ENCODE measurements at regions not wholly inside any gene's neighbourhood (a gene's known extent, or its start where the extent isn't known, plus 50 kb on each side); places are given as distances from the start of the nearest gene placed in this dataset.

DNA sequence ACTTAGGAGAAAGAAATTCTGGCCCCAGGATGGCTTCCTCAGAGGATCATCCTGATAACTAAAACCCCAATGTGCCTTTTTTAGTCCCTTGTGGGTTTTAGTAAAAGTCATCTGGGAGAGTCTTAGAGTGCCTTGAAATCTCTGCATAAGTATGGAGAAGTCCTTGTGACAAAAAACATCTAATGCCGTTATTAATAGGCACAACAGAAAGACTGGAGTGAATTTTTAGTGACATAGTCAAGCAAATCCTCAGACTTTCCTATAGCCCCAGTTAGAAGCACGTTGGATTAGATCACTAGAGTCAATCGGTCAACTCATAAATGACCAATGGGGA, 108.2 kb upstream of the MPDZ start:
- no peak overlapping the region for H2AFZ ChIP-seq (ENCODE audit: control insufficient read depth, low read length)
- H3K27ac ChIP-seq (ENCODE audit: control insufficient read depth, insufficient read depth, low read length), result no peak overlapping the region
- no peaks in the 10 kb centered on the region for H4K20me1 ChIP-seq (ENCODE audit: control insufficient read depth, extremely low read depth, insufficient read depth, low read length)
- H3K4me3 ChIP-seq (ENCODE audit: control insufficient read depth in 2 of 3, extremely low read depth in 1 of 3, insufficient read depth in 2 of 3, low read depth in 1 of 3, low read length in 3 of 3), result no peak overlapping the region
- no peak overlapping the region for H3K4me2 ChIP-seq (ENCODE audit: control insufficient read depth, extremely low read depth, insufficient read depth, low read depth, low read length)
- DNase-seq (ENCODE audit: low read depth, low spot score), result no peak
- H3K9me1 ChIP-seq (ENCODE audit: control insufficient read depth, extremely low read depth, insufficient read depth, low read length), result no peaks in the 10 kb centered on the region
- no peaks in the 10 kb centered on the region for H3K79me2 ChIP-seq (ENCODE audit: control insufficient read depth, insufficient read depth, low read length)
- no peaks in the 10 kb centered on the region for H3K36me3 ChIP-seq (ENCODE audit: control insufficient read depth in 2 of 2, extremely low read depth in 1 of 2, insufficient read depth in 2 of 2, low read length in 2 of 2)
- no peak overlapping the region for H3K9ac ChIP-seq (ENCODE audit: control insufficient read depth, extremely low read depth, insufficient read depth, low read length)
- FAIRE-seq, result no peak
- no peaks in the 10 kb centered on the region for H3K27me3 ChIP-seq (ENCODE audit: control insufficient read depth, extremely low read depth, insufficient read depth, low read length)
- TF ChIP-seq, protein P1, sequence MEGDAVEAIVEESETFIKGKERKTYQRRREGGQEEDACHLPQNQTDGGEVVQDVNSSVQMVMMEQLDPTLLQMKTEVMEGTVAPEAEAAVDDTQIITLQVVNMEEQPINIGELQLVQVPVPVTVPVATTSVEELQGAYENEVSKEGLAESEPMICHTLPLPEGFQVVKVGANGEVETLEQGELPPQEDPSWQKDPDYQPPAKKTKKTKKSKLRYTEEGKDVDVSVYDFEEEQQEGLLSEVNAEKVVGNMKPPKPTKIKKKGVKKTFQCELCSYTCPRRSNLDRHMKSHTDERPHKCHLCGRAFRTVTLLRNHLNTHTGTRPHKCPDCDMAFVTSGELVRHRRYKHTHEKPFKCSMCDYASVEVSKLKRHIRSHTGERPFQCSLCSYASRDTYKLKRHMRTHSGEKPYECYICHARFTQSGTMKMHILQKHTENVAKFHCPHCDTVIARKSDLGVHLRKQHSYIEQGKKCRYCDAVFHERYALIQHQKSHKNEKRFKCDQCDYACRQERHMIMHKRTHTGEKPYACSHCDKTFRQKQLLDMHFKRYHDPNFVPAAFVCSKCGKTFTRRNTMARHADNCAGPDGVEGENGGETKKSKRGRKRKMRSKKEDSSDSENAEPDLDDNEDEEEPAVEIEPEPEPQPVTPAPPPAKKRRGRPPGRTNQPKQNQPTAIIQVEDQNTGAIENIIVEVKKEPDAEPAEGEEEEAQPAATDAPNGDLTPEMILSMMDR (optimal IDR thresholded peaks at IDR 0.05 in 1 of 3, IDR thresholded peaks at IDR 0.05 in 1 of 3, conservative IDR thresholded peaks at IDR 0.05 in 1 of 3; ENCODE audit: extremely low read depth in 1 of 3, insufficient read depth in 2 of 3, low read length in 3 of 3), result no peak
- no peak for TF ChIP-seq EZH2 (IDR thresholded peaks at IDR 0.05; ENCODE audit: low read length)
- H3K4me1 ChIP-seq (ENCODE audit: control insufficient read depth, extremely low read depth, insufficient read depth, low read length), result no peaks in the 10 kb centered on the region
- dilution Hi-C loops (cut with MboI; ENCODE audit: extremely low pct_ligation_motif_present, low sequenced_read_pairs), result no loop called here
- no peaks in the 10 kb centered on the region for H3K9me3 ChIP-seq (ENCODE audit: control insufficient read depth, low read depth, low read length)

DNA sequence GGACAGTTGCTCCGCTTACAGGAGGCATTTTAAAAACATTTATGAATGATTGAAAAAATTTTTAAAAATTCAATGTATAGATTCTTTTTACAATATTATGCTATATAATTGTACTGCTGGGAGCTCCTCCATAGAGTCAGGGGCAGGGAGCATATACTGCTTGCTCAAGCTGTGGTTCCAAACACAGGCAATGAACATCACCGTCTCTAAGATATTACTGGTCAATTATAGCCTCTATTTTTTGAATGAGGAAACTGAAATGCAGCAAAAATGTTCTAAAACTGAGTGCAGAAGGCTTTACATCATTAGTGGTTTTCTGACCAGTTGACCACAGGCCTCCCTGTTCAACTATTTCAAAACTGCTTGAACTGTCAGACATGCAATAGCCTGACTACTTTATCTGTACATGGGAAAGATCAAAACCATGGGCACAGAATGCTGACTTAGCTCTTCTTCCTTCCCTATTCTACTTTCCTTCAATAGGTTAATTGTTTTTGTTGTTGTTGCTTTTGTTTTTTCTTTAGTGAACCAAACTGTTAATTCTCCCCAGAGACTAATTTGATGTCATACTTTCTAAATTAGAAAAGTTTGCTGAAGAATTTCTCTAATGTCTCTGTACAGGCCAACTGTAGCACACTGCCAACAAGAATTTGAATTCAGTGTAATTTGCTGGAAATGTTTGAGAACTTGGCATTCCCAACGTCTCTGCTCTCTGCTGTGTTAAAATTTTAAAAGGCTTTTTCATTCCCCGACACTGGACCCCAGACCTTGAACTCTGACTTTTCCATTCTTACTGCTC, 107.6 kb upstream of the MPDZ start:
- Histone ChIP-seq H3K4me1 (ENCODE audit: control insufficient read depth, extremely low read depth, insufficient read depth, low read length) (no peaks in the 10 kb centered on the region), H3K4me3 (ENCODE audit: control insufficient read depth in 2 of 3, extremely low read depth in 1 of 3, insufficient read depth in 2 of 3, low read depth in 1 of 3, low read length in 3 of 3) (no peak overlapping the region), H3K9me1 (ENCODE audit: control insufficient read depth, extremely low read depth, insufficient read depth, low read length) (no peaks in the 10 kb centered on the region), H3K79me2 (ENCODE audit: control insufficient read depth, insufficient read depth, low read length) (no peaks in the 10 kb centered on the region), H4K20me1 (ENCODE audit: control insufficient read depth, extremely low read depth, insufficient read depth, low read length) (no peaks in the 10 kb centered on the region), H3K36me3 (ENCODE audit: control insufficient read depth in 2 of 2, extremely low read depth in 1 of 2, insufficient read depth in 2 of 2, low read length in 2 of 2) (no peaks in the 10 kb centered on the region), H3K27me3 (ENCODE audit: control insufficient read depth, extremely low read depth, insufficient read depth, low read length) (no peaks in the 10 kb centered on the region), H2AFZ (ENCODE audit: control insufficient read depth, low read length) (no peak overlapping the region), H3K9me3 (ENCODE audit: control insufficient read depth, low read depth, low read length) (no peaks in the 10 kb centered on the region), H3K27ac (ENCODE audit: control insufficient read depth, insufficient read depth, low read length) (no peak overlapping the region), H3K9ac (ENCODE audit: control insufficient read depth, extremely low read depth, insufficient read depth, low read length) (no peak overlapping the region), H3K4me2 (ENCODE audit: control insufficient read depth, extremely low read depth, insufficient read depth, low read depth, low read length) (no peak overlapping the region)
- dilution Hi-C loops (cut with MboI; ENCODE audit: extremely low pct_ligation_motif_present, low sequenced_read_pairs), result no loop called here
- FAIRE-seq (no peak), DNase-seq (ENCODE audit: low read depth, low spot score) (no peak)
- TF ChIP-seq, protein P1 (optimal IDR thresholded peaks at IDR 0.05 in 1 of 3, IDR thresholded peaks at IDR 0.05 in 1 of 3, conservative IDR thresholded peaks at IDR 0.05 in 1 of 3; ENCODE audit: extremely low read depth in 1 of 3, insufficient read depth in 2 of 3, low read length in 3 of 3), result no peak
- no peak for TF ChIP-seq EZH2 (IDR thresholded peaks at IDR 0.05; ENCODE audit: low read length)

Measured in keratinocyte (primary cell).